Stimulated activated naive CD8-positive, alpha-beta T cell treated with anti-CD3 and anti-CD28 coated beads, Interleukin-15, Interleukin-2, amounts not matched to agents 100 ng/mL and 50 ng/mL, for 24 hours (primary cell): ENCODE measurements at regions not wholly inside any gene's neighbourhood (a gene's known extent, or its start where the extent isn't known, plus 50 kb on each side); places are given as distances from the start of the nearest gene placed in this dataset.

ENCODE experiments used
- H3K27ac Mint-ChIP-seq: one replicate; pipeline ENCODE4 v1.8.0; 2021; ENCODE audit warnings: mild to moderate bottlenecking, mixed read lengths
- H3K27me3 Mint-ChIP-seq: one replicate; pipeline ENCODE4 v1.8.0; 2021; ENCODE audit warnings: mixed read lengths
- H3K36me3 Mint-ChIP-seq: one replicate; pipeline ENCODE4 v1.8.0; 2021; ENCODE audit warnings: low read depth, mixed read lengths
- H3K4me1 Mint-ChIP-seq: one replicate; pipeline ENCODE4 v1.8.0; 2021; ENCODE audit warnings: low read depth, mixed read lengths
- H3K4me3 Mint-ChIP-seq: one replicate; pipeline ENCODE4 v1.8.0; 2021; ENCODE audit warnings: mild to moderate bottlenecking, mixed read lengths
- H3K9me3 Mint-ChIP-seq: one replicate; pipeline ENCODE4 v1.8.0; 2021; ENCODE audit warnings: mixed read lengths

DNA sequence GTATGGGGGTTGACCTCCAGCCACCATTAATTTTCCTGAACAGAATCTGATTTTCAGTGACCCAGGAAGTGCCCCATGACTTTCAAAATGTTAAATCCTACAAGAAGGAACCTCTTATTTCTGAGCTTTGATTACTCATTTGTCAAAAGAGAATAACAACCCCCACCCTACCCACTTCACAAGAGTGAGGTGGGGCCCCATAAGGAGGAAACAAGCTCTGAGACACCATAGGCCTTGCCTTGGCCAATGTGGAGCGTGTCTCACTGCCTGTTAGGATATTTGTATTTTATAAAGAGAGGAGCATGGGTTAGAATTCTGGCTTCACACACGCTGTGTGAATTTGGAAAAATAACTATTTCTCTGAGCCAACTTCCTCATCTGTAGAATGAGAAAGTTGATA, 158.9 kb downstream of the TTC32 start:
- H3K4me1 Mint-ChIP-seq: no peaks in the 10 kb centered on the region
- peaks cover 5% of the 10 kb centered on the region for H3K27me3 Mint-ChIP-seq
- no peak overlapping the region for H3K27ac Mint-ChIP-seq
- H3K4me3 Mint-ChIP-seq: no peak overlapping the region
- no peaks in the 10 kb centered on the region for H3K9me3 Mint-ChIP-seq
- no peaks in the 10 kb centered on the region for H3K36me3 Mint-ChIP-seq

DNA sequence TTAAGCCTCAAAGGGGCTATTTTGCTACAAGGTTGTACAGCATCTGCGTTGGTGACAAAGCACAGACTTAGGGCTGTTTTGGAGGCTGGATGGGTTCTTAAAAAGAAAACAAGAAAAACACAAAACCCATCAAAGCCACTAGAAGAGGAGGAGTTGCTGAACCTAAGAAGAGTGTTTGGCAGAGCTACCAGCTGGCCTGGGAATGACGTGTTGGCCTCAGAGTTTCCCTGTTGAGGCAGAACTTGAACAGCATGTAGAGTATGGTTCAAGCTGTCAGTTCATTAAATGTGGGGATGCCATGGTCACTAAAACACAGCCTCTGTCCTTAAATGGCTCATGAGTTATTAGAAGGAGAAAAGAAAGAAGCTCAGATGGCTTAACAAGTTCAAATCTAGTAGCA, 162.5 kb downstream of the TTC32 start:
- Mint-ChIP-seq H3K27me3 (peaks cover 5% of the 10 kb centered on the region), H3K9me3 (no peaks in the 10 kb centered on the region), H3K4me1 (no peaks in the 10 kb centered on the region), H3K36me3 (no peaks in the 10 kb centered on the region), H3K27ac (no peak overlapping the region), H3K4me3 (no peak overlapping the region)

DNA sequence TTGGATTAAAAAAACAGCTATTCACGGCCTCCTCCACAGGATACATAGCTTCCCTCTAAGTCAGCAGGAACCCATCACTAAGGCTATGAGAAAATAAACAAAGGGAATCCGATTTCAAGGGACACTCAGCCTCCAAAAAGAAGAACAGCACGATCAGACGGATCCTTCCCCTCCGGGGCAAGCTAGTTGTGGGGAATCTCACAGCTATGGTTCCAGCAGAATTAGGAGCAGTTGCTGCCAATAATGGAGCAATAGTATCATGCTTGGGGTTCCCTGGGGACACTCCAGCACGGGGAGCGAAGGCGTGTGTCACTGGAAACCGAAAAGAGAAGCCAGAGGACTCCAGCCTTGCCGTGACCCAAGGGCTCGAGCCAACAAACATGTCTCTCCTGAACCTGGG, 163.1 kb downstream of the TTC32 start:
- H3K36me3 Mint-ChIP-seq: no peaks in the 10 kb centered on the region

DNA sequence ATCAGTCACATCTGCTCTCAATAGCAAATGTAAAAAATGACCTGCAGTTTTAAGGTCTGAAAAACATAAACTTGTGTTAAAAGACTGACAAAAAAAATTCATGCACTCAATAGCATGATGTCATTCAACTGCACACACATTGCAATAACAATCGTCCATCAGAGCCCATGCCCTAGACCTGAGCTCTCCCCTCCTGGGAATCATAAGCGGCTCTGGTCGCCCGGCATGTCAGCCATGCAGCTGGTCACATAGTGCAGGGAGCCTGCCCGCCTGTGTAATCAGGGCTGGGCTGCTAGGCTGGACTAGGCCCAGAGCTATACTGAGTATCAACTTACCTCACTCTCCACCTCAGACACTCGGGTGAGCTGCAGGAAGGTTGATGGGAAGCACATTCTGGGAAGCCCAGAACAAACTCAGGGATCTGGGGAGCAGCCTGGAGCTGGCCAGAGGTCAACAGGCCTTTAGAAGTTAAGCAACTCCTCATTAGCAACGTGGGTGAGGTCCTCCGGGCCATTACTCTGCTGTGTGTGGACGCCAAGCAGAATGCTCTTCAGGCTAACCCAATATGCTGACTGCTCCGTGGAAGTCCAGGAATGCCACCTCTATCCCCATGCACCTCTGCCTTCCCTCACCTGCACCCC, 165.5 kb downstream of the TTC32 start:
- Mint-ChIP-seq H3K36me3 (no peaks in the 10 kb centered on the region), H3K27ac (no peak overlapping the region), H3K9me3 (no peaks in the 10 kb centered on the region), H3K27me3 (peaks cover 5% of the 10 kb centered on the region), H3K4me1 (no peaks in the 10 kb centered on the region), H3K4me3 (no peak overlapping the region)

More for the DNA sequence above, 163.1 kb downstream of the TTC32 start:
- H3K4me1 Mint-ChIP-seq: no peaks in the 10 kb centered on the region
- no peaks in the 10 kb centered on the region for H3K9me3 Mint-ChIP-seq
- no peak overlapping the region for H3K4me3 Mint-ChIP-seq
- no peak overlapping the region for H3K27ac Mint-ChIP-seq
- peaks cover 5% of the 10 kb centered on the region for H3K27me3 Mint-ChIP-seq

DNA sequence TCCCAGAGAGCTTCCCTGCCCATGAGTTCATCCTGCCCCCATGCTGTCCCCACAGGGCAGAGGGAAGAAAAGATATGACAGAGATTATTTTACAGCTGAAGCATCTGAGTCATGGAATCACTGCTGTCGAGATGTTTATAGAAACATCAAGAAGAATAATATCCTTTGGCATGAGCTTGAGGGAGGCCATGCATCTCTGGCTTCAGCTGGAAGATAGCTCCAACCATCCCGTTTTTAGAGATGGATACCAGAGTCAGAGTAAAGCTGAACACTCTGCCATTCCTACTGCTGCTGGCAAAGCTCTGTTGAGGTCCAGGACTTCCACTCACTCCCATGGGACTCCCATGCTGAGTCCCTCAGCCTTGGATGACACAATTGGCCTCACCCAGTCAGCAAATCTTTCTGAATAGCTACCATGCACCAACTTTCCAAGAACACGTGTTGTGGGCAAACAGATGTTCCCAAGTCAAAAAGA, 167.8 kb downstream of the TTC32 start:
- Mint-ChIP-seq H3K27ac (no peak overlapping the region), H3K4me3 (no peak overlapping the region), H3K9me3 (no peaks in the 10 kb centered on the region), H3K36me3 (no peaks in the 10 kb centered on the region), H3K27me3 (no peaks in the 10 kb centered on the region), H3K4me1 (no peaks in the 10 kb centered on the region)

DNA sequence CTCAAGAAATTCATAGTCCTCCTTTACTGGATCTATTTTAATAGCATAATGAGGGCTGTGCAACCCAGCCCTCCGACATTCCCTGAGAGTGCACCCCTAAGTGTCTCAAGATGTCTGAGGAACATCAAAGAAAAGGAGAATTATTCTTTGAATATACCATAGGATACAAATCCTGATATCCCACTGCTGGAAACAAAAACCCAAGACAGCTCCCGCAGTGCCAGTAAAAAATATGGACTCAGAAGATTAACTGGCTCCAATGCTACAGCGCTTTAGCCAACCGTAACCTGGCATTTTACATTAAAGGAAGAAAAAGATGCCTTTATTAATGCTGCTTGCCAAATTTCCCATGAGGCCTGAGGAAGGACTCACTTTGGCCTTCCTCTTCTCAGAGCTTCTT, 168.4 kb downstream of the TTC32 start:
- Mint-ChIP-seq H3K4me3 (no peak overlapping the region), H3K4me1 (no peaks in the 10 kb centered on the region), H3K27me3 (no peaks in the 10 kb centered on the region), H3K36me3 (no peaks in the 10 kb centered on the region), H3K27ac (no peak overlapping the region), H3K9me3 (no peaks in the 10 kb centered on the region)

DNA sequence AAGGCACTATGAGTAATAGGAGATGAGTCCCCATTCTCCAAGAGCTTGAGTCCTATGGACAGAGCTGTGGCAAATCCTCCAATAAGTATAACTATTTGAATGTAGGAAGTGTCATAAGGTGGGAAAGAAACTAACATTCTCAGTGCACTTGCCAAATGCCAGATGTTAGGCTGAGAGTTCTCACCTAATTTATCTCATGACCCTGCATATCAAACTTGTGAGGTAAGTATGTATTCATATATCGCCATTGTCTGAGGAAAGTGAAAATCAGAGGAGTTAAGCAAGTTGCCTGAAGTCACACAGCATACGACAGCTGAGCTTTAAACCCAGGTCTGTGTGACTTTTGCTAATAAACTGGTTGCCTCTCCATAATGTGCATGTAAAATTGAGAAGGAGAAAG, 169.5 kb downstream of the TTC32 start:
- H3K4me1 Mint-ChIP-seq: no peaks in the 10 kb centered on the region
- no peaks in the 10 kb centered on the region for H3K9me3 Mint-ChIP-seq
- H3K27ac Mint-ChIP-seq: no peak overlapping the region
- no peaks in the 10 kb centered on the region for H3K27me3 Mint-ChIP-seq
- no peak overlapping the region for H3K4me3 Mint-ChIP-seq
- H3K36me3 Mint-ChIP-seq: no peaks in the 10 kb centered on the region

DNA sequence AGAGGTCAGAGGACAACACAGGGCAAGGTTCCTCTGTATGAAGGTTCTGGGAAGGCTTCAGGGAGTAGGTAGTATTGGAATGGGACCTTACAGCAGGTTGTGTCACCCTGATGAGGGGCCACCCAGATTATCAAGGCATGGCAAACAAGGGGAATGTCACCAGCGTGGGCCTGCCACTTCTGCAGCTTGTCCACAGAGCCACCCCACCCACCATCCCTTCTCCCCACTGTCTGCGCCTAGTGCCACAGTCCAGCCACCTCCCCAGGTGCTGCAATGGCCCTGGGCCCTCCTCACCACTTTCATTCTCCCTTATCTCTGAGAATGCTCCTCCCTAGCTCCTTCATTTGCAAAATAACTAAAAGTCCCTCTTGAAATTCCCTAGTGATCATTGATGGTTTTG, 170.3 kb downstream of the TTC32 start:
- no peaks in the 10 kb centered on the region for H3K4me1 Mint-ChIP-seq
- H3K9me3 Mint-ChIP-seq: no peaks in the 10 kb centered on the region
- H3K36me3 Mint-ChIP-seq: no peaks in the 10 kb centered on the region
- no peaks in the 10 kb centered on the region for H3K27me3 Mint-ChIP-seq
- H3K27ac Mint-ChIP-seq: no peak overlapping the region
- H3K4me3 Mint-ChIP-seq: no peak overlapping the region

DNA sequence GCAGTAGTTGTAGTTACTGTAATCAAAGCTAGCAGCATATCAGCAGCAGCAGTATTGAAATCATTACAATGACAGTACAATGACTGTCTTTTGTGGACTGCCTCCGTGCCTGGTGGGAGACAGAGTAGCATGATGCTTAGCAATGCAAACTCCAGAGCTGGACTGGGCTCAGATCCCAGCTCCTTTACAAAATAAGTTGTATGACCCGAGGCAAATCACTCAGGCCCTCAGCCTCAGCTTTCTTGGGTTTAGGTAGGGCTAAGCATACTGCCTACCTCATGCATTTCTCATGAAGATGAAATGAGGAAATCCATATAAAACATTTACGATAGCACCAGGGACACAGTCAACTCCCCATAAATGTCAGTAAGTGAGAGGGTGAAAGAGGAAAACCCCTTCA, 170.7 kb downstream of the TTC32 start:
- no peaks in the 10 kb centered on the region for H3K9me3 Mint-ChIP-seq
- H3K36me3 Mint-ChIP-seq: no peaks in the 10 kb centered on the region
- H3K27ac Mint-ChIP-seq: no peak overlapping the region

DNA sequence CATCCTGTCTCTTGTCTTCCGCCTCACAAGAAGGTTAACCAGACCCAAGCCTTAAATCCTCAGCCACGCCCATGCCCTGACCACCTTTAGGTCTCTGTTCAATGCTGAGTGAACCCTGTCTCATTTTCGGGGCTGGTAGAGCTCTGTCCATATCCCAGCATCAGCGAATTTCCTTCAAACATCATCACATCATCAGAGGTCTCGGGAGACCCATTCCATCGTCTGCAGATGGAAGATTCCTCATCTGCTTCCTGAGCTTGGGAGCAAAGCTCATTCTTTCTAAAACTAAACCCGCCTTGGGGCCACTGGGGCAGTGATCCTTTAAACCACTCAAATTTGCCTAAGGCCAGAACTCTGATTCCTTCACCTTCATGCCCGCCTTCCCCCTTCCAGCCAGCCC, 173.7 kb downstream of the TTC32 start:
- no peaks in the 10 kb centered on the region for H3K36me3 Mint-ChIP-seq
- H3K27ac Mint-ChIP-seq: no peak overlapping the region
- no peaks in the 10 kb centered on the region for H3K9me3 Mint-ChIP-seq
- H3K4me3 Mint-ChIP-seq: no peak overlapping the region
- no peaks in the 10 kb centered on the region for H3K4me1 Mint-ChIP-seq
- H3K27me3 Mint-ChIP-seq: no peaks in the 10 kb centered on the region

More for the DNA sequence above, 170.7 kb downstream of the TTC32 start:
- Mint-ChIP-seq H3K4me1 (no peaks in the 10 kb centered on the region), H3K4me3 (no peak overlapping the region), H3K27me3 (no peaks in the 10 kb centered on the region)

DNA sequence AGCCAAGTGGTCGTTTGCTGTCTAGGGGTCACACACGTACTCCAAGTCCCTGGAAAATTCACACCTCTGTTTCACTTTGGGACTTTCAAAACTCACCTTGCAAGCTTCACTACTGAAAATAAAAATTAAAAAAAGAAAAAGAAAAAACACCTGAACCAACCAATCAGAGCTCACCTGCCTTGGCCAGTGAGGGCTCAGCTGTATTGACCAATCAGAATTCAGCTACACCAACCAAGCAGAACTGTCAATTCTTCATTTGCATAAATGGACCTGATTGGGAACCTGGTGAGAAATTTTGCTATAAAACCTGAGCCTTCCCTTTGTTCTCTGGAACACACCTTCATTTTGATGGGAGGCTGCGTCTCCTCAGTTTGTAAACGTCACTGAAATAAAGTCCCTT, 176.4 kb downstream of the TTC32 start:
- Mint-ChIP-seq H3K27ac (no peak overlapping the region), H3K4me1 (no peaks in the 10 kb centered on the region), H3K9me3 (peaks cover 6% of the 10 kb centered on the region), H3K27me3 (no peaks in the 10 kb centered on the region), H3K36me3 (no peaks in the 10 kb centered on the region), H3K4me3 (no peak overlapping the region)

DNA sequence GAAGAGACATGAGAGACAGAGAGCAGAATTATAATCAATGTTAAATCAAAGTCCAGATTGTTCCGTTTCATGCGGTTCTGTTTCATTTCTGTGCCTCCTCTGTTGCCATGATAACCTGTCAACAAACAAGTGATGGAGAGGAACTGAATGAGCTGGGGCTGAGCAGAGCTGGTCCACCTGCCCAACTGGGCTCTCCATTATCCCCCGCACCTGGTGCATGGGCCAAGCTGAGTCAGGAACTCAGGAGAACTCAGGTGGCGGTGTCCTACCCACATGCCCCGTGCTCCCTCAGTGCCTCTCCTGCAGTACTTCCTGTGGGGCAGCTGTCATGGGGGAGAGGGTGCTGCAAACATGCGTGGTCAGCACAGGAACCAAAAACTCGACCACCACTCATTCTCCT, 178.8 kb downstream of the TTC32 start:
- Mint-ChIP-seq H3K27ac (no peak overlapping the region), H3K4me3 (no peak overlapping the region), H3K36me3 (no peaks in the 10 kb centered on the region), H3K27me3 (no peaks in the 10 kb centered on the region), H3K9me3 (peaks cover 6% of the 10 kb centered on the region), H3K4me1 (no peaks in the 10 kb centered on the region)

DNA sequence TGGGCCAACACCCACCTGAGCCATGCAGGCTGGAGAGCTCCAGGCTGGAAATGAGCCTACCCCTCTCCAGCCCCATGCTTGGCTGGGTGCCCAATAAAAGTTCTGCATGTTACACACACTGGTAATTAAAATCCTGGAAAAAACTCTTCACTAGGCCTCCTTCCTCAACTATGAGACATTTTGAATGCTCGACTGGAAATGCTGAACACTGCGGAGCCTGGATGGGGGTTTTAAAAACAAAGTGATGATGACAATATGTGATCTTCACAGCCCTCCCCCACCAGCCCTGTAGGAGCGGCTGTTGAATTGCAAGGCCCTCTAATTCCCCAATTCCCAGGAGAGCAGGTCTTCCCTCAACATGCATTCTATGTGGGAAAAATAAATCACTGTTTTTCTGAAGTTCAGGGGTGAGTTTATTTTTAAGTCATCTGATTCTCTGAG, 179.2 kb downstream of the TTC32 start:
- H3K4me1 Mint-ChIP-seq: no peaks in the 10 kb centered on the region
- no peaks in the 10 kb centered on the region for H3K27me3 Mint-ChIP-seq
- no peak overlapping the region for H3K27ac Mint-ChIP-seq
- H3K4me3 Mint-ChIP-seq: no peak overlapping the region
- H3K9me3 Mint-ChIP-seq: peaks cover 6% of the 10 kb centered on the region
- no peaks in the 10 kb centered on the region for H3K36me3 Mint-ChIP-seq

DNA sequence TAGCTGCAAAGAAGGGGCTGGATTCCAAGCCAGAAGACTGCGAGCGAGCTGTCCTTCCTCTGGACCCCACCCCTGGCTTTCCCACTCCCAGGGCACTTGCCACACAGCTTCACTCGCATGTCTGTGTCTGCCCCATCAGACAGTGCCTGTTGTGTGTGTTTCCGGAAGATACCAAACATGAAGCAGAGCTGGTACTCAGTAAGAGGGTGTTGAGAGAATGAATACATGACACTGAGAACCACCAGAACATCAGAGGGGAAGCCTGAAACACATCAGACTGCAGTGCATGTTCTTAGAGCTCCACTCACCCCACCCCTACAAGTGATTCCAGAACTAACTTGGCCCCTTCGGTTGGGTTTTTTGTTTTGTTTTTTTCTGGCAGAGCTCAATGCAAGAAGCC, 181.5 kb downstream of the TTC32 start:
- H3K27ac Mint-ChIP-seq: no peak overlapping the region

DNA sequence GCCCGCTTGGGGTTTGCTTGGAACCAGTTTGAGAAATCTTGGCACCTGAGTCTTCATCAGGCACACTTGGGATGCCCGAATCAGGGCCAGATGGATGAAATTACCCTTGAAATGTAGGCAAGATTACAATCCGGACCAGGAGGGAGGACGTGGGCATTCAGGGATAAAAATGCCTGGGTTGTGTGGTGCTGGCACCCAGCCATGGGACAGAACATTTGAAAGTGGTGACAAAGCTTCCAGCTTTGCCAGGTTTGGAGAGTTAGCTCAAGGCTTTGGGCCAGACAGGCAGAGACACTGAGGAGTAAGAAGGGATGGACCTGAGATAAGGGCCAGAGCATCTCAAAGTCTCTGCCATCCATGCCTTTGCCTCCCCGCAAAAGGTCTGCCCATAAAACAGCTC, 182.2 kb downstream of the TTC32 start:
- Mint-ChIP-seq H3K4me1 (no peaks in the 10 kb centered on the region), H3K27ac (no peak overlapping the region), H3K36me3 (no peaks in the 10 kb centered on the region), H3K27me3 (peaks cover 4% of the 10 kb centered on the region), H3K9me3 (peaks cover 6% of the 10 kb centered on the region), H3K4me3 (no peak overlapping the region)

More for the DNA sequence above, 181.5 kb downstream of the TTC32 start:
- Mint-ChIP-seq H3K4me3 (no peak overlapping the region), H3K36me3 (no peaks in the 10 kb centered on the region), H3K4me1 (no peaks in the 10 kb centered on the region), H3K27me3 (peaks cover 4% of the 10 kb centered on the region), H3K9me3 (peaks cover 6% of the 10 kb centered on the region)

DNA sequence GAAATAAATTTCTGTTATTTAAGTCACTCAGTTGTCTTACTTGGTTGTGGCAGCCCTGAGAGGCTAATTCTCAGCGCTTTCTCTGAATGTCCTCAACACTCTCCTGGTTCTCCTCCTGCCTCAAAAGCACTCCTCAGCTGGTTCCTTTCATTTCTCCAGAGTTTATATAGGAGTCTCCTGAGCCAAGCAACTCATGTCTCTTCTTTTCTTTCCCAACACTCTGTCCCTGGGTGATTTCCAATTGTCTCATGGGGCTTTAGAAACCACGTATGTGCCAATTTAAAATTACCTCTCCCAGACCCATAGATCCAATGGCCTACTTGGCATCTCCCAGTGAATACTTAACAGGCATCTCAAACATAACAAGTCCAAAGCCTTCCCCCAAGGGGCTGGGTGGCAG, 184.3 kb downstream of the TTC32 start:
- Mint-ChIP-seq H3K4me3 (no peak overlapping the region), H3K4me1 (no peaks in the 10 kb centered on the region), H3K27ac (no peak overlapping the region), H3K27me3 (peaks cover 4% of the 10 kb centered on the region), H3K9me3 (peaks cover 6% of the 10 kb centered on the region), H3K36me3 (no peaks in the 10 kb centered on the region)
